ENCODE measurements at regions not wholly inside any gene's neighbourhood (a gene's known extent, or its start where the extent isn't known, plus 50 kb on each side); places are given as distances from the start of the nearest gene placed in this dataset.

- WGBS, 2 donors = 39 to 70% methylated on average over 2 of the region's 2 CpGs
- no peak for DNase-seq (ENCODE audit: low spot score in 2 of 2)
- no peak overlapping the region for H3K4me3 ChIP-seq (ENCODE audit: low read depth, poor library complexity, severe bottlenecking)
- intact Hi-C loops (cut with DNase I; ENCODE audit: low total_unique reads) = no loop called here
- no peak for TF ChIP-seq CTCF (IDR thresholded peaks at IDR 0.05)
- no peak for TF ChIP-seq POLR2A (IDR thresholded peaks at IDR 0.05)
Observed at GRCh38 chr6:18785810-18786490, 398.8 kb downstream of the RNF144B start.

GRCh38 chr6:18792866-18793265 is 405.7 kb downstream of the RNF144B start:
- TF ChIP-seq CTCF (IDR thresholded peaks at IDR 0.05) = no peak
- no peak overlapping the region for H3K4me3 ChIP-seq (ENCODE audit: low read depth, poor library complexity, severe bottlenecking)
- WGBS, 2 donors = 58 to 63% methylated on average over 3 of the region's 3 CpGs
- no peak for DNase-seq (ENCODE audit: low spot score in 2 of 2)
- intact Hi-C loops (cut with DNase I; ENCODE audit: low total_unique reads) = no loop called here

- TF ChIP-seq CTCF (IDR thresholded peaks at IDR 0.05) = no peak
- WGBS, 2 donors = 83 to 84% methylated on average over 5 of the region's 5 CpGs
- DNase-seq (ENCODE audit: low spot score in 2 of 2) = no peak
- H3K4me3 ChIP-seq (ENCODE audit: low read depth, poor library complexity, severe bottlenecking) = no peak overlapping the region
- intact Hi-C loops (cut with DNase I; ENCODE audit: low total_unique reads) = no loop called here
Observed at GRCh38 chr6:18795726-18796125, 408.6 kb downstream of the RNF144B start.

GRCh38 chr6:18820725-18821124 is 433.6 kb downstream of the RNF144B start:
- intact Hi-C loops (cut with DNase I; ENCODE audit: low total_unique reads) = no loop called here
- 52 to 62% methylated on average over 3 of the region's 3 CpGs for WGBS, 2 donors
- no peak for DNase-seq (ENCODE audit: low spot score in 2 of 2)
- TF ChIP-seq CTCF (IDR thresholded peaks at IDR 0.05) = no peak
- no peak for TF ChIP-seq POLR2A (IDR thresholded peaks at IDR 0.05)
- H3K4me3 ChIP-seq (ENCODE audit: low read depth, poor library complexity, severe bottlenecking) = no peak overlapping the region

GRCh38 chr6:18823782-18824386 is 436.7 kb downstream of the RNF144B start:
- no peak overlapping the region for H3K4me3 ChIP-seq (ENCODE audit: low read depth, poor library complexity, severe bottlenecking)
- intact Hi-C loops (cut with DNase I; ENCODE audit: low total_unique reads) = no loop called here
- no peak for DNase-seq (ENCODE audit: low spot score in 2 of 2)
- TF ChIP-seq POLR2A (IDR thresholded peaks at IDR 0.05) = no peak
- no peak for TF ChIP-seq CTCF (IDR thresholded peaks at IDR 0.05)
- WGBS, 2 donors = 54 to 60% methylated on average over 5 of the region's 5 CpGs

Data from lower leg skin (tissue), 4 donors.